ENCODE measurements at regions not wholly inside any gene's neighbourhood (a gene's known extent, or its start where the extent isn't known, plus 50 kb on each side); places are given as distances from the start of the nearest gene placed in this dataset.

DNA sequence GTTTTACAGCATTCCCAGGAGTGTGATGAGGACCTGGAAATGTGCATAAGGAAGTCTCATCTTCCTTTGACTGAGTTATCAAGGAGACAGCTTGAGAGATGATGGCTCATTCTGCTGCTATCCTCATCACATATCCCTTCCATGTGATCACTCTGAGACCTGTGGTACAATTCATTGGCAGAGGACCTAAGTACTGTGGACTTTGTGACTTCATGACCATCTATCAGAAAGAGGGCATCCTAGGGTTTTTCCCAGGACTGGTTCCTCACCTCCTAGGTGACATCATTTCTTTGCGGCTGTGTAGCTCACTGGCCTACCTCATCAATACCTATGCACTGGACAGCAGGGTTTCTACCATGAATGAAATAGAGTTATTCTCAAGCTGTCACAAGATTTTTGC lies 172.1 kb upstream of the PLEKHG7 start:
- no peak for DNase-seq (ENCODE audit: low spot score)

DNA sequence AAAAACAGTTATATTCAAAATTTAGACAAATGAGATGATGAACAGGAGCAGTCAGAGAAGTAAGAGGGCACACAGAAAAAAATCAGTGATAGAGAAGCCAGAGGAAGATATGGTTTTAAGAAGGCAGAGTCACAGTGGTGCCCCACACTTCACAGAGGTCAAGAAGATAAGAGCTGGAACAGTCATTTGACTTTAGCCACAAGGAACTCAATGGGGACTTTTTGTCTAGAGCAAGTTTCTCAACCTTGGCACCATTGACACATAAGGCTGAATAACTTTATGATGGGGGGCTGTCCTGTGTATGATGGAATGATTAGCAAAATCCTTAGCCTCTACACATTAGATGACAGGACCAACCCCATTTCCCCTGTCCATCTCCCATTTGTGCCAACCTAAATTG lies 172.8 kb upstream of the PLEKHG7 start:
- DNase-seq (ENCODE audit: low spot score) = no peak

GRCh38 chr12:92528586-92528985 lies 174.2 kb upstream of the PLEKHG7 start:
- no peak for DNase-seq (ENCODE audit: low spot score)

- no peak for DNase-seq (ENCODE audit: low spot score)
Observed at GRCh38 chr12:92528097-92528496, 174.7 kb upstream of the PLEKHG7 start.

DNA sequence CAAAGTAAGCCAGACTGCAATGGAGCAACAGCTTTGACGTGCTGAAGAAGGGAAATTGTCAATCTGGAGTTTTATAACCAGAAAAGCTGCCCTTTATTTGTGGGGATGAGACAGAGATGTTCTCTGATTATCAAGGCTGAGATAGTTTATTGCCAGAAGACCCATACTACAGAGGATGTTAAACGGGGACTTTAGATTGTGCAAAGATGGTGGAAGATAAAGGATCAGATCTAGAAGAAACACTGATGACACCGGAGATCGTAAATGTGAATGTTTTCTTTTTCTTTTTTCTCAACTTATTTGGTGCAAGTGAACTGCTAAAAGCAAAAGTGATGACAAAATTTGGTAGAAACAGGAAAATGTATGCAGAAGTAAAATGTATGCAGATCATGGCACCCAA lies 178.3 kb upstream of the PLEKHG7 start:
- DNase-seq (ENCODE audit: low spot score) = no peak

DNA sequence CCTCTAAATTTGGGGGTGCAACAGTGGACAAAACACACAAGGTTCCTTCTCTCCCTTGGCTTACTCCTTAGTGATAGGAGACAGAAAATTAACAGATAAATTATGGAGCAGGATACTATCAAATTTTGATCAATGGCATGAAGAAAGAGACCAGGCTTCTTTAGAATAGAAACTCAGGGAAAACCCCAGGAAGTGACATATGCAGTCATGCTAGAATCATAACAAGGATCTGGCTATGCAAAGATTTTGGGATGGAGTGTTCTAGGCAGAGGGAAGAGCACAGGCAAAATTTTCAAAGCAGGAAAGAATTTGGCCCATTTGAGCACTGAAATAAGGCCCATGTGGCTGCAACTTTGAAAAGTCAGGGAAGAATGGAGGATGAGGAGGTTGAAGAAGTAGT lies 182.3 kb upstream of the PLEKHG7 start:
- DNase-seq (ENCODE audit: low spot score) = no peak

GRCh38 chr12:92519284-92519683 lies 183.5 kb upstream of the PLEKHG7 start:
- DNase-seq (ENCODE audit: low spot score) = no peak

- DNase-seq (ENCODE audit: low spot score) = no peak
Observed at GRCh38 chr12:92518071-92518470, 184.7 kb upstream of the PLEKHG7 start.

GRCh38 chr12:92516277-92516600 lies 186.6 kb upstream of the PLEKHG7 start:
- DNase-seq (ENCODE audit: low spot score) = no peak

DNA sequence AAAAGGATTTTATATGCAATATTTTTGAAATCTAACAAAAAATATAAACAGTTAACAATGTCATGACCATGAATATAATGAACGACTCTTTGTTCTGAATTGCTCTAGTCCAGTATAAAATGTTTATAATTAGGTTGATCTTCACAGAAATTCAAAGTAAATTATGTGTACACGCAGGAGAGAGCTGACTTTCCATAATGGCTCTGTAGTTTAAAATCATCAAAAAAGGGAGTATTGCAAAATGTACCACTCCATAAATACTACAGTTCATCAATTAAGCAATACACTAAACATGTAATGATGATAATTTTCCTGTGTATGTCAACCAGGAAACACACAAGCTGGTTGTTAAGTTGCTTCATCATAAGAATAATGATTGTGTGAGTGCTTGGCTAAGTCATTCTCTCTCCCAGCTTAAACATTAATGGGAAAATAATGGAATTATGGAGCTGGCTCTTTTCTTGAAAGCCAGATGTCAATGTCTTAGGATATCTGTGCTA lies 189.5 kb upstream of the PLEKHG7 start:
- DNase-seq (ENCODE audit: low spot score) = no peak

- DNase-seq (ENCODE audit: low spot score) = no peak
Observed at GRCh38 chr12:92511786-92512185, 191.0 kb upstream of the PLEKHG7 start.

DNA sequence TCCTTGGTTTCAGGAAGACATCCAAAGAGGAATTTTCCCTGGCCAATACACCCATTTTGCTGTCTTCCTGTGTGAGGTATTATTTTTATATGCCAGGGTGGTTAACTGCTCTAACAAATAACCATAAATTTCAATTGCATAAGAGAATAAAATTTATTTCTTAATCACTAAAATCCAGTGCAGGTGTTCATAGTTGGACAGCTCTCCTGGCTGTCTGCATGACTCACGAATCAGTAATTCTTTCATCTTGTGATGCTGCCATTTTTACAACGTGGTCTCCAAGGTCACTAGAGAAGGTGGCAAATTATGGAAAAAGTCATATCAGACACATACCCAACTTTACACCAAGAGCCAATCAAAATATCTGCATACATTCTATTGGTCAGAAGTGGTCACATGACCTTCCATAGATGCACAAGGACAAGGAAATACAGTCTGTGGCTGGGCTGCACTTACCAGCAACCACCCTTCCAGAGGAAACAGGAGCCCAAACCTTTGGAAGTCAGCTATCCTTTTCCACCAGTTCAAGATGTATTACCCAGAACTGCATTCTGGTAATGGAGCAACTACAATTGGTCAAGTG lies 193.5 kb upstream of the PLEKHG7 start:
- DNase-seq (ENCODE audit: low spot score) = no peak

- DNase-seq (ENCODE audit: low spot score) = no peak
Observed at GRCh38 chr12:92506891-92507290, 195.9 kb upstream of the PLEKHG7 start.

DNA sequence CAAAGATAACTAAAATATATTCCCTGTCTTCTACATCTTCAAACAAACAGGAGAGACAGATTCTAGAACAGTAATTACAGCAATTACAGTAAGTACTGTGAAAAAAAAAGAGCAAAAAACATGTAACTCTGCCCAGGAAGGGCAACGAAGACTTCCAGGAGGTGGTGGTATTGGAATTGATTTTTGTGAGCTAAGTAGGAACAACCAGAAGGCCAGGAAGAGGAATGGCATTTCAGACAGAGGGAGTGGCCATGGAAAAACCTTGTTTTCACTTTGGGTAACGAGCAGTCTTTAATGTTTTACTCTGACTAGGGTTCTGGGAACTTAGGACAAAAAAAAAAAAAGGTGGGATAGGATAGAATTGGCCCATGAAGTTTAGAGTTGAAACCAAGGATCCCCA lies 196.3 kb upstream of the PLEKHG7 start:
- DNase-seq (ENCODE audit: low spot score) = no peak

GRCh38 chr12:92505254-92506231 lies 197.2 kb upstream of the PLEKHG7 start:
- peak; percentile 27 for DNase-seq (ENCODE audit: low spot score)

DNA sequence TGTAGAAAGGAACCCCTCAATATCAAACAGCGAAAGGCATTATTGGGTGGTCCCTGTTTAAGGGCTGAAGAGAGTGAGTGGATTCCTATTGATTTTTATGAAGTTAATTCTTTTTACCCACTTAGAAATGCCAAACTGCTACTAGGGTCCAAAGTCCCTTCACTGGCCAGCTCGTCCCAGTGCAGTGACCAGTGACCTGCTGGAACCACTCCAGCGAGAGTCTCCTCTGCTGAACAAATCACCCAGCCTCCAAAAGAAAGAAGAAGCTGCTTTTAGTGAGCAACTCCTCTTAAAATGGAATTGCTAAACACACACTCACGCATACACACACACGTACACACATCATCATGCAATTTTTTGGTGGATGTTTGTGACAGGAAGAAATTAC lies 198.2 kb upstream of the PLEKHG7 start:
- DNase-seq (ENCODE audit: low spot score) = no peak

DNA sequence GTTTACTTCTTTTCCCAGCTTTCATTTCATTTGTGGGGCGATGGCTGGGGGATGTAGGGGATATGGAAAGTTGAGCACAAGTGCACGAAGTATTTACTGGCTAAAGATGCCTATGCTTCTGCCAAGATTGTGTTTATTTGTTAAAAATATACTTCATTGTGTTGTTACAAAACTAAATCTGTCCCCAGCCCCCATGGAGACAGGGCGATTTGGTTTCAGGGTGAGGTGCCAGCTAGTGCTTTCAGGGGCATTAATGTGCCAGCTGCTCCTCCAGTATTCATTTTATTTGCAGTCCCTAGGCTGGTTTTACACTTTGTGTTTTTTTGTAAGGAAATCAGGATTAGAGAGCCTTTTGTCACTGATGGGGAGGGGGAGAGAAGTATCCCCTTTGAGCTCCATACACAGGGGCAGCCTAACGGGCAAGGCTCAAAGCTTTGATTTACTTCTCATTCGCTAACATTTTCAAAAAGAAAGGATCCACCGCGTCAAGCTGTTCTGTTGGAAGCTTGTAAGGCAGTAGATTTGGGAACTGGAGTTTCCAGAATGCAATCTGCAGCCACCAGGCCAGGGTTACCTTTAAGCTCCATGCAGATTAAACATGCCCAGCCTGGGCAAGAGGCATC lies 198.7 kb upstream of the PLEKHG7 start:
- no peak for DNase-seq (ENCODE audit: low spot score)

- DNase-seq (ENCODE audit: low spot score) = no peak
Observed at GRCh38 chr12:92503029-92503931, 199.5 kb upstream of the PLEKHG7 start.

GRCh38 chr12:92502417-92503028 lies 200.3 kb upstream of the PLEKHG7 start:
- DNase-seq (ENCODE audit: low spot score) = no peak

GRCh38 chr12:92496790-92497189 lies 206.0 kb upstream of the PLEKHG7 start:
- DNase-seq (ENCODE audit: low spot score) = no peak

- no peak for DNase-seq (ENCODE audit: low spot score)
Observed at GRCh38 chr12:92495108-92495507, 207.7 kb upstream of the PLEKHG7 start.

DNA sequence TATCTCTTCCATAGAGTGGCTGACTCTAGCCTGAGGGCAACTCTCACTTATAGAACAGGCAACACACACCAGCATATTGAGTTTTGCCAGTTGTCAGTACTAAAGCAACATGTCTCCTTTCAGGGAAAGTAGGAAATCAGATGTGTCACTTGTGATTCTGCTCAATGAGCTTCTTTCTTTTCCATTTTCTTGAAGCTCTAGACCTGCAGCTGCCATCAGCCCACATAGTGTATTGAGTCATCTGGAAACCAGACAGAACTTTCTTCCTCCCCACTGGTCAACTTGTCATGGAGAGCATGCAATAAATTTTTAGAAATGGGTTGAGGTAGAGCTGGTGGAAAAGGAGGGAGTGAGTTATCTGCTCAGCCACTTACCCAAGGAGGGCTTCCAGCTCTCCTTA lies 209.0 kb upstream of the PLEKHG7 start:
- peak; percentile 27 for DNase-seq (ENCODE audit: low spot score)

All from GM03348 (cell line).